ENCODE measurements at regions not wholly inside any gene's neighbourhood (a gene's known extent, or its start where the extent isn't known, plus 50 kb on each side); places are given as distances from the start of the nearest gene placed in this dataset.

- Mint-ChIP-seq H3K27ac (no peak overlapping the region), H3K9me3 (no peaks in the 10 kb centered on the region), H3K36me3 (no peaks in the 10 kb centered on the region), H3K4me3 (no peak overlapping the region), H3K4me1 (no peaks in the 10 kb centered on the region)
- DNase-seq (ENCODE audit: low spot score in 2 of 2), result no peak
- no peak for ATAC-seq
Measured at GRCh38 chr9:119861842-119862241, 492.6 kb upstream of the BRINP1 start.

DNA sequence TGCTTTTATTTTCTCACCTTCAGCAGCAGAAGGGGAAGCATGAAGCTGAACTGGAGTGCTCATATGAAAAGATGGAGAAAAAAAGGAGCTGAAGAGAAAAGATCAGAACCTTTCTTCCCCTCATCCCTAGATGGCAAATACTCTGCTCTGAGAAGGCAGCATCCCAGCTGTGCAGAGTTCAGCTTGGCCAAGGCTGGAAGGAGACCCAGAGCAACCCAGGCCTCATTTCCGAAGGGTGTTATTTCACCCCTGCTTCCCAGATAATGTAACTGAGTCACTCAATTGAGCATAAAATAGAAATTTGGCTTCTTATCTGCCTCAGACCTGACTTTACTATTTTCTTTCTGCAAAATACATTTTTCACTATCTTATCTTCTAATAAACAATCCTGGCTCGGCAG lies 489.9 kb upstream of the BRINP1 start:
- Mint-ChIP-seq H3K4me3 (no peak overlapping the region), H3K36me3 (no peaks in the 10 kb centered on the region), H3K4me1 (no peaks in the 10 kb centered on the region), H3K27ac (no peak overlapping the region), H3K9me3 (no peaks in the 10 kb centered on the region)
- ATAC-seq, result no peak
- no peak for DNase-seq (ENCODE audit: low spot score in 2 of 2)

DNA sequence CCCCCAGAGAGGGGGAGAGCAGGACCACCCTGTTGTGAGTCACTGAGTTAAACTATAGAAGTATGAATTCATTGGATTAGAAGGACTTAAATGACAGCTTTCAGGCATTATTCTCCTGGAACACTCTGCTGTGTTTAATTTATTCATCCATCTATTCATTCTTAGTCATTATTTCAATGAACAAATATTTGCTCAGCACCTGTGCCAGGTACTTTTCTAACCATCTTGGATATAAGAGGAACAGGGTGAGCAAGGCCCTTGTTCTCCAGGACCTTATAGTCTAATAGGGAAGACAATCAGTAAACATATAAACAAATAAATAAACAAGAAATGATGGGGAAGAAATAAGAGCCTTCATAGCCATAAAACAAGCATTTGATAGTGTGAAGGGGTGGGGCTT lies 483.9 kb upstream of the BRINP1 start:
- Mint-ChIP-seq H3K4me1 (no peaks in the 10 kb centered on the region), H3K27ac (no peak overlapping the region)
- DNase-seq (ENCODE audit: low spot score in 2 of 2), result no peak

GRCh38 chr9:119852390-119852789 lies 483.2 kb upstream of the BRINP1 start:
- DNase-seq (ENCODE audit: low spot score in 2 of 2), result no peak
- Mint-ChIP-seq H3K4me1 (no peaks in the 10 kb centered on the region), H3K36me3 (no peaks in the 10 kb centered on the region), H3K4me3 (no peak overlapping the region), H3K27ac (no peak overlapping the region), H3K9me3 (peaks cover 6% of the 10 kb centered on the region)
- no peak for ATAC-seq

More for the DNA sequence above, 483.9 kb upstream of the BRINP1 start:
- no peak for ATAC-seq
- Mint-ChIP-seq H3K4me3 (no peak overlapping the region), H3K36me3 (no peaks in the 10 kb centered on the region), H3K9me3 (peaks cover 1% of the 10 kb centered on the region)

- ATAC-seq (no peak), DNase-seq (ENCODE audit: low spot score in 2 of 2) (no peak)
- peaks cover 6% of the 10 kb centered on the region for H3K9me3 Mint-ChIP-seq
- H3K36me3 Mint-ChIP-seq, result no peaks in the 10 kb centered on the region
- no peaks in the 10 kb centered on the region for H3K4me1 Mint-ChIP-seq
- no peak overlapping the region for H3K4me3 Mint-ChIP-seq
- no peak overlapping the region for H3K27ac Mint-ChIP-seq
Measured at GRCh38 chr9:119844431-119844830, 475.2 kb upstream of the BRINP1 start.

DNA sequence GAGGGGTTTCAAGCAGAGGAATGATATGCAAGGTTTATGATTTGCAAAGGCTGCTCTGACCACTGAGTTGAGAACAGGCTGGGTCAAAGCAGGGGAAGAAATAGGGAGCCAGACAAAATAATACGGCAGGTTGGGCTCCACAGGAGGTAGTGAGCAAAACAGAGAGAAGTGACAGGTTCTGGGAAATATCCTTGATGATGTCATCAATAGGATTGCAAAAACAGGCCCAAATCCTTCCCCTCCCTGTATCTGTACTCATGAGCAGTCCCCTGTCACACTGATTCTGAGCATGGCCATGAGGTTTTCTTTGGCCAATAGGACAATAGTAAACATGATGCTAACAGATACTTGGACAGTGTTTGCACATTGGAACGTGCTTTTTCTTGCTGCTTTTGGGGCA lies 471.8 kb upstream of the BRINP1 start:
- H3K36me3 Mint-ChIP-seq, result no peaks in the 10 kb centered on the region
- H3K27ac Mint-ChIP-seq, result no peak overlapping the region
- H3K4me1 Mint-ChIP-seq, result no peaks in the 10 kb centered on the region
- DNase-seq (ENCODE audit: low spot score in 2 of 2), result no peak
- no peaks in the 10 kb centered on the region for H3K9me3 Mint-ChIP-seq
- no peak overlapping the region for H3K4me3 Mint-ChIP-seq
- ATAC-seq, result no peak

DNA sequence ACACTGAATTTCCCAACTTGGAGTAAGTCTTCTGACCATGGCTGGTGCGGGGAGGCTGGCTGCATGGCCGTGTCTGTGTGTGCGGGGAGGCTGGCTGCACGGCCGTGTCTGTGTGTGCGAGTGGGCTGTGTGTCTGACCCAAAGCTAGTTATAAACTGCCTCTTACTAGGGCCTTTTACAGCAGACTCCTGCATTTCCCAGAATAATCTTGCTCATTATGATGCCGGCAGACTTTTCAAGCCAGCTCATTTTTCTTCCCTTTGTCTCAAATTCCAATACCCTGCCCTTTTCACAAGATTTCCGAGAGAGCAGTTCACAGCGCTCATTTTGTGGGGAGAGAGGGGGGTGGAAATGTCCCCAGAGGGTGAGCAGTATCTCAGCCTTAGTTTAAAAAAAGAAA lies 470.7 kb upstream of the BRINP1 start:
- Mint-ChIP-seq H3K4me1 (no peaks in the 10 kb centered on the region), H3K36me3 (no peaks in the 10 kb centered on the region)
- no peak for ATAC-seq

GRCh38 chr9:119838210-119838609 lies 469.0 kb upstream of the BRINP1 start:
- Mint-ChIP-seq H3K27ac (no peak overlapping the region), H3K9me3 (peaks cover 2% of the 10 kb centered on the region), H3K4me1 (no peaks in the 10 kb centered on the region), H3K4me3 (no peak overlapping the region), H3K36me3 (no peaks in the 10 kb centered on the region)
- DNase-seq (ENCODE audit: low spot score in 2 of 2), result no peak
- no peak for ATAC-seq

More for the DNA sequence above, 470.7 kb upstream of the BRINP1 start:
- H3K27ac Mint-ChIP-seq, result no peak overlapping the region
- no peaks in the 10 kb centered on the region for H3K9me3 Mint-ChIP-seq
- H3K4me3 Mint-ChIP-seq, result no peak overlapping the region
- no peak for DNase-seq (ENCODE audit: low spot score in 2 of 2)

GRCh38 chr9:119836036-119836435 lies 466.8 kb upstream of the BRINP1 start:
- no peak overlapping the region for H3K27ac Mint-ChIP-seq
- ATAC-seq, result no peak

GRCh38 chr9:119834064-119834620 lies 464.9 kb upstream of the BRINP1 start:
- Mint-ChIP-seq H3K9me3 (peaks cover 2% of the 10 kb centered on the region), H3K4me3 (no peak overlapping the region)
- DNase-seq (ENCODE audit: low spot score in 2 of 2), result no peak

More at GRCh38 chr9:119836036-119836435, 466.8 kb upstream of the BRINP1 start:
- DNase-seq (ENCODE audit: low spot score in 2 of 2), result no peak
- no peaks in the 10 kb centered on the region for H3K36me3 Mint-ChIP-seq
- no peaks in the 10 kb centered on the region for H3K4me1 Mint-ChIP-seq
- H3K9me3 Mint-ChIP-seq, result peaks cover 2% of the 10 kb centered on the region
- H3K4me3 Mint-ChIP-seq, result no peak overlapping the region

GRCh38 chr9:119831309-119831708 lies 462.1 kb upstream of the BRINP1 start:
- Mint-ChIP-seq H3K4me1 (no peaks in the 10 kb centered on the region), H3K27ac (no peak overlapping the region), H3K9me3 (peaks cover 2% of the 10 kb centered on the region), H3K4me3 (no peak overlapping the region), H3K36me3 (no peaks in the 10 kb centered on the region)
- DNase-seq (ENCODE audit: low spot score in 2 of 2) (no peak), ATAC-seq (no peak)

More at GRCh38 chr9:119834064-119834620, 464.9 kb upstream of the BRINP1 start:
- no peak for ATAC-seq
- H3K27ac Mint-ChIP-seq, result no peak overlapping the region
- H3K36me3 Mint-ChIP-seq, result no peaks in the 10 kb centered on the region
- no peaks in the 10 kb centered on the region for H3K4me1 Mint-ChIP-seq

DNA sequence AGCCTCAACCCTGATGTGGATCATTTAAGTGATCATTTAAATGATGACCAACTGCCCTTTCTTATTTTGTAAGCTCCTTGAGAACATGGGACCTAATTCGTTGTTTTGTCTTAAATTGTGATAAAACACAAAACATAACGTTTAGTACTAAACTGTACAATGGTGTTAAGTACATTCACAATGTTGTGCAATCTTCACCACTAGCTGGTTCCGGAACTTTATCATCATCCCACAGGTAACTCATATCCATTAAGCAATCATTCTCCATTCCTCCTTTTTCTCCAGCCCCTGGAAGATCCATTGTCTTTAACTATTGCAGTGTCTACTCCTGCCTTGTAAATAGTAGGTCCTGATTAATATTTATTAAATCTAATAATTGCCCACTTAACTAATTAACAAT lies 460.5 kb upstream of the BRINP1 start:
- DNase-seq (ENCODE audit: low spot score in 2 of 2), result no peak
- Mint-ChIP-seq H3K9me3 (peaks cover 1% of the 10 kb centered on the region), H3K36me3 (no peaks in the 10 kb centered on the region), H3K4me1 (no peaks in the 10 kb centered on the region), H3K4me3 (no peak overlapping the region), H3K27ac (no peak overlapping the region)
- no peak for ATAC-seq

GRCh38 chr9:119829186-119829585 lies 460.0 kb upstream of the BRINP1 start:
- Mint-ChIP-seq H3K4me1 (no peaks in the 10 kb centered on the region), H3K4me3 (no peak overlapping the region), H3K27ac (no peak overlapping the region), H3K9me3 (peaks cover 2% of the 10 kb centered on the region), H3K36me3 (no peaks in the 10 kb centered on the region)
- DNase-seq (ENCODE audit: low spot score in 2 of 2) (no peak), ATAC-seq (no peak)

- DNase-seq (ENCODE audit: low spot score in 2 of 2), result no peak
- no peaks in the 10 kb centered on the region for H3K4me1 Mint-ChIP-seq
- ATAC-seq, result no peak
- H3K9me3 Mint-ChIP-seq, result peaks cover 2% of the 10 kb centered on the region
- no peak overlapping the region for H3K4me3 Mint-ChIP-seq
- no peaks in the 10 kb centered on the region for H3K36me3 Mint-ChIP-seq
- no peak overlapping the region for H3K27ac Mint-ChIP-seq
Measured at GRCh38 chr9:119827526-119827925, 458.3 kb upstream of the BRINP1 start.

DNA sequence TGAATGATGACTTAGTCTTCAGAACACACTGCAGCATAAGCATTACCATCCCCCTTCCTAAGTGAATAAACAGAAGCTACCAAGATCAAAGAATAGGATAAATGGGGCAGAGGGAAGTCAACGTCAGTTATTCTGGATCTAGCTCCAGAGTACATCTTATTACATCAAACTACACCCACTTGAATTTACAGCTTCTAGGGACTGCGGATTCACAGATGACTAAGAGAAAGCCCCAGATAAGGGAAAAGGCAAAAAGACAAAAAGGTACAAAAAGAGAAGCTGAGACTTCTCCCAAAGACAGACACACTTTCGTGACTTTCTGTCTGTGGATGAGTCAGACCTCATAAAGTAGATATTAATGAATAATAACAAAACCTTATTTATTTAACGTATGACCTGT lies 457.9 kb upstream of the BRINP1 start:
- DNase-seq (ENCODE audit: low spot score in 2 of 2) (no peak), ATAC-seq (no peak)
- H3K4me1 Mint-ChIP-seq, result no peaks in the 10 kb centered on the region
- no peak overlapping the region for H3K4me3 Mint-ChIP-seq
- no peak overlapping the region for H3K27ac Mint-ChIP-seq
- H3K9me3 Mint-ChIP-seq, result peaks cover 2% of the 10 kb centered on the region
- no peaks in the 10 kb centered on the region for H3K36me3 Mint-ChIP-seq

GRCh38 chr9:119818726-119819435 lies 449.6 kb upstream of the BRINP1 start:
- ATAC-seq (no peak), DNase-seq (ENCODE audit: low spot score in 2 of 2) (no peak)
- H3K9me3 Mint-ChIP-seq, result peaks cover 3% of the 10 kb centered on the region
- no peak overlapping the region for H3K4me3 Mint-ChIP-seq
- no peaks in the 10 kb centered on the region for H3K4me1 Mint-ChIP-seq
- H3K36me3 Mint-ChIP-seq, result no peaks in the 10 kb centered on the region
- no peak overlapping the region for H3K27ac Mint-ChIP-seq
